ENCODE measurements at regions not wholly inside any gene's neighbourhood (a gene's known extent, or its start where the extent isn't known, plus 50 kb on each side); places are given as distances from the start of the nearest gene placed in this dataset.

DNA sequence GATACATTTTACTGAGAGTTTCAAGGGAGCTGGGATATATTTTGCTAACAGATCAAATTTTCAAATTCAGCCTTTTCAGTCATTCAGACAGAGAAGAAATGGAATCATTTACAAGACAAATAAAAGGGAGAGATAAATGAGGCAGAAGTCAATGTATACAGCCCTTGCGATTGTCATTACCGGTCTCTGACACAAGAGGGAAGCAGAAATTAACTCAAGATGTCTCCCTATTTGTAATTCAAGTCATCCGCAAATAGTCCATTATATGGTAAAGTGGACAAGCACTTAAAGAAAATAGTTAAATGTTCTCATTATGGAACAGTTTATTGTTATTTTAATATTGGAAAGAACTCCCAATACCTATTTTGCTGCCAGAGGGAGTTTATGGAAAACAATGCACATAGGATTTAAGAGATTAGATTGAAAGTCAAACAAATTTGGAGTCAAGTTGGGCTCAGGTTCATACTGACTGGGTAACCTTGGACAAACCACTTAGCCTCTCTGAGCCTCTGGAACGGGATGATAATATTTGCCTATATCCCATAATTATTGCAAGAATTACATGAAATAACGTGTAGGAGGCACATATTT lies 89.3 kb upstream of the PRKCQ start:
- TF ChIP-seq CTCF (IDR thresholded peaks at IDR 0.05 in 2 of 3, conservative IDR thresholded peaks at IDR 0.05 in 1 of 3; ENCODE audit: borderline replicate concordance in 1 of 3, insufficient read depth in 1 of 3, low read depth in 2 of 3, low read length in 2 of 3) (peak; percentile 50 to 67 (median 60); a peak in 5 of 6 replicates), TCF7L2 (IDR thresholded peaks at IDR 0.05; ENCODE audit: borderline replicate concordance, extremely low read depth, insufficient read depth, insufficient read length) (no peak)

All from HCT116 (cell line).